HG02973 (cell line): ENCODE measurements at regions not wholly inside any gene's neighbourhood (a gene's known extent, or its start where the extent isn't known, plus 50 kb on each side); places are given as distances from the start of the nearest gene placed in this dataset.

ENCODE experiments used
- ATAC-seq: cut with Tn5 transposase; IDR thresholded peaks from one replicate; pipeline ENCODE4 v1.9.1; 2021; ENCODE audit warnings: moderate library complexity; ENCODE audit not compliant: unreplicated experiment

DNA sequence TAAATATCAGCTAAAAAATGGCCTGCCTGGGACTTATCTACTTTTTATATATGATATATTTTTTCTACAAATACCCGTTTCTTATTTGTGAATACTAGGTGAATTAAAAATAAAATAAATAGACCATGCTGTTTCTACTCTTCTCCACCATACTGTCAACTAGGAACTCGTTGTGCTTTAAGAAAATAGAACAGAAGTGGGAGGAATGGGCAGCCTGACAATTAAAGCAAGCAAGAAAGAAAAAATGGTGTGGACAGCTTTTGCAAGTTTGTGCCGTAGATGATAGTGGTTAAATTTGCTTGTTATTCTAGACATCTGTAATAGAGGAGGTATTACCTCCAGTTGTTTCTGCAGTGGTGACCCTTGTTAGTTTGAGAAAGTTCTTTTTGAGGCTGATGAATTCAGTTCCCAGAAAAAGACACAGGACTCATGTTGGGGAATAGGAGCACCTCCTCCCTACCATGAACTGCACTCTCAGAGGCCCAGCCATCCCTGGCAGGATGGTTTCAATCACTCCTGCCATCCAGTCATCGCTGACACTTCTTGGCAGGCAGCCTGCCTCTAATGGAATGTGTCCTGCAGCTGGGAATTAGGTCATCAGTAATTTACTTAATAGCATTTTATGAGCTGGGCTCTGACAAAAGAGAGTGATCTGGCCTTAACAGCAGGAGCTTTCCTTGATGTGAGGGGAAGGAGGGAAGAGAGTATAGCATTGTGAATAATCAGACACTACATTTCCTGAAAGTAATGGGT is 105.0 kb upstream of the GAP43 start:
- no peak for ATAC-seq

DNA sequence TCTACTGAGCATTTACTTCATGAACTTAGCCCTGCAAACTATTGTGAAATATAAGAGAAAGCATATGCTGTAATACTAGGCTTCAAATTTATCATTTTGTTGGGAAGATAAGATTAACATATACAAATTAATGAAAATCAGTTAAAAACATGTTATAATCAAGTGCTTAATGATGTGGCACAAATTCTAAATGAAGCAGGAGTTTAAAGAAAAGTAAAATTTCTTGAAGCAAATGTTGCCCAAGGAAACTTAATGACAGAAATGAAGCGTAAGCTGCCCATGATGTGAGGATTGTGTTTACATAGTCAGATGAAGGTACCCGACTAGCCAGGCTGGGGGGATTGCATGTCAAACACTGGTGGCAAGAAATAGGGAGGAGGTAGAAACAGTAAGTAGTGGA is 103.1 kb upstream of the GAP43 start:
- no peak for ATAC-seq

DNA sequence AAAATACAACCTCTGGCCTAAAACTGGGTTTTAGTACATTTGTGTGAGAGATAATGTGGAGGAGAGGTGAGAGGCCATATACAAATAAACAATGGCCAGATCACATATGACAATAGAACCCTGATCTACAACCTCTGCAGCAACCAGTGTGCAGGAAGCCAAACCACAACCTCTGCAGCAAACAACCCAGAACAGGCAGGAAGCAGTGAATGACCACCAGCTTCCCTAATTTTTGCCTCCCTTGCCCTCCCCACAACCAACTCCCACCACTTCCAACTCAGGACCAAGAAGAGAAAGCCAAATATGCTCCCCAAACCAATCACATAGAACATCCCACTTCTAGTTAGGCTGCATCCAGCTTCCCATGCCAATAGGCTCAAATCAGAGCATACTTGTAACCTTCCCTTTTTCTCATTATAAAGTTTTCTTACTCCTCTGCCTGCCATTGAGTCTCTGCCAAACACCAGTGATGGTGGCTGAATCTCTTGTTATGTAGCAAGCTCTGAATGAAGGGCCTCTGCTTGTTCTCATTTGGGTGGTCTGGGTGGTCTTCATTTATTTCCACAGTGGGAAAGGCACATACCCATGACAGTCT is 102.6 kb upstream of the GAP43 start:
- ATAC-seq = no peak

DNA sequence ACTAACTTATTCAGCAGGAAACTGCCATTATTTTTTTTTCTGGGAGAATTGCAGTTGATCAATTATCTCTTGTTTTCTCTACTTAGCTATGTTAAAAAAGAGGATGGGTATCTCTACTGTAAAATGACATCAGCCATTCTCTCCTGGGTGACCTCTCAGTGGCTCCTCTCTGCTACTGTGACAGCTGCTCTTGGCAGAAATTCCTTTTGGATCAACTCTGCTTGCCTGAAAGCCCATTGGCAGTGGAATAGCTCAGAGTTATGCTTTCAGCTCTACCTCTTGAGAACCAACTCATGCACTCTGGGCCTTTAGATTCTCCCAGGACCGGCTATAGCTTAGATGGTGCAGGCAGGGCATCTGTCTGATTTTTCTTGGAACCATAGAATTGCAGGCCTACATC is 99.9 kb upstream of the GAP43 start:
- ATAC-seq = no peak

DNA sequence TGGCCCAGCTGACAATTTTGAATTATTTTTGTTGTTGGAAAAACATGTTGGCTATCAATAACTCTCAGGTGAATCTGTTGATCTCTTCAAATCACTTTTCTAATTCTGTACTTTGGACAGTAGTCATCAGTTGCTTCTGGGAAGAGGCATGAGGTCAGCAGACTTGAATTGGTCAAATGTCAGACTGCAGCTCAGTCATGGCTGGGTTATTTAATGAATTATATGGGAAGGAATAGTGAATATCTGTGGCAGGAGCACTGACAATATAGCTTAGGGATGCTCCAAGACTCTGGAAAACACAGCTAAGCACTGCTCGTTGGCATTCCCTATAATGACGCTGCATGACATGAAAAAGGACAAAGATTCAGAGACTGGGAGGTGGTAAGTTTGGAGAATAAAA is 98.8 kb upstream of the GAP43 start:
- no peak for ATAC-seq

DNA sequence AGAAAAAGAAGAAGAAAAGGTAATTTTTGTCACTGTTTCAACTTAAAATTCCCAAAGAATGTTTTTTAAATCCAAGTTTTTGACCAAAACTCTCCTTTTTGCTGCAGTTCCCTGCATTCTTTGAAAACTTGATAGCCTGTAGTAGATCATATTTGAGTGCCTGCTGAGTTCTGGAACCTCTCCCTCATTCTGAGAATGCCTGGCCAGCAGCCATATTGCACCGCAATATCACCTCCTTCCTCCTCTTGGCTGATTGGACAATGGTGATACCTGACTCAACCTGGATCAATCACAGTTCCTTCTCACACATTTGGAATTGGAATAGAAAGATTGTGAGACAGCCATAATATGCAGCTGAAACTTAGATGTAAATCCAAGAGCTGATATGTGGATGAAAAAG is 97.6 kb upstream of the GAP43 start:
- ATAC-seq = no peak

DNA sequence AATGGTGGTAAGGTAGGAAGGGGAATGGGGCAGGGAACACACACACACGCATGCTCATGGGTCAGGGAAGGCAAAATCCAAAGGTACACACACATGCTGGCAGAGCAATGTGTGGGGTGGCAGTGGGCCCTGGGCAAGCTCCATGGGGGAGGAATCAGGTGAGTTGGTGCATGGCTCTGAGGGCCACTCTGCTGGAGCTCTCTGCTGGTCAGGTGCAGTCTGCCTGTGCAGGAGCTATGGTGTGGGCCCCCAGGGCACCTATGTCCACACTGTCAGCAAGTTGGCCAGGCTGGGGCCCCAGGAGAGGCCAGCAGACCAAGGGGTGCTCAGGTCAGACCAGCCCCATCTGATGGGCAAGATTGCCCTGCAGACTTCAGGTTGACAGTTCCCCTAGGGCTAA is 90.1 kb upstream of the GAP43 start:
- ATAC-seq = no peak

DNA sequence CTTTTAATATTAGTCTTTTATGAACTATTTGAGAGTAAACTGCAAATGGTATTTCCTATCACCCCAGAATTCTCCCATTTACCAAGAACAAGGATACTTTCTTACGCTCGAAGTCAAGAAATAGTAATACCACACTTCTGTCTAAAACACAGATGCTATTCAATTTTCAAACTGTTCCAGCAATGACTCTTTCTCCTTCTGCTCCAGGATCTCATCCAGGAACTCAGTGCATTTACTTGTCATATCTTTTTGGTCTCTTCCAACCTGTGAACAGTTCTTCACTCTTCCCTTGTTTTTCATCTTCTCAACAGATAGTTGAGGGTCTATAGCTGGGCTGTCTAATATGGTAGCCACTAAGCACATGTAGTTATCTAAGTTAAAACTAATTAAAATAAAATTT is 87.1 kb upstream of the GAP43 start:
- no peak for ATAC-seq

DNA sequence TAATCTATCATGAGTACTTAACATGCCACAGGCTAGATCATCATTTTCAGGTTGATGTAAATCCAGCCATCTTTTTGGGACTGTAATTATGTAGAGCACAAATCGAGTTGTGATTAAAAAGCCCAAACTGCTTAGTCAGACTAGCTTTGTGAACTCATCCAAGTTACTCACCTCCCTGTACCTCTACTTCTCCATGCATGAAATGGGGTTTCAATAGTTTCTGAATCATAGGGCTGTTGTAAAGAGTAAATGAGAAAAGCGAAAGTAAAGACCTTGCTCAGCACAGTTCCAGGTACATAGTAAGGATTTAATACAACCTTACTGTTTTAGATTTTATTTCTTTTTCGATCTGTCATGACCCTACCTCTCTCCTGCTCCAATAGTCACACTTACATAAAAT is 85.6 kb upstream of the GAP43 start:
- no peak for ATAC-seq

DNA sequence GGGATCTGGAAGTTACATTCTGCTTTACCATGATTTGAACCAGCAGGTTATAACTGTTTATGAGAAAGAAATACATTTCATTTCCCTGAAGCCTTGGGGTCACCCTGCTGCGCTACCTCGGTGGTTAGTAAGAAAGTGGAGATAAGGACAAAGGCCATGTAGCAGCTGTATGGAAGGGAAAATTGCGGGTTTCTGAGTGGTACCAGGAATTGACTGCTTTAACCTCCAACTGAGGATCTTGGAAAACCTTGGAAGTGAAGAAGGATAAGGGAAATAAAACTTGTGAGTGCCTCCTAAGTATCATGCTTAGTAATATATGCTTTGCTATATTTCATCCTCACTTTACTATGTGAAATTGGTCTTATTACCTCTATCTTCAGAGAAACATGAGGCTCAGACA is 76.1 kb upstream of the GAP43 start:
- no peak for ATAC-seq

DNA sequence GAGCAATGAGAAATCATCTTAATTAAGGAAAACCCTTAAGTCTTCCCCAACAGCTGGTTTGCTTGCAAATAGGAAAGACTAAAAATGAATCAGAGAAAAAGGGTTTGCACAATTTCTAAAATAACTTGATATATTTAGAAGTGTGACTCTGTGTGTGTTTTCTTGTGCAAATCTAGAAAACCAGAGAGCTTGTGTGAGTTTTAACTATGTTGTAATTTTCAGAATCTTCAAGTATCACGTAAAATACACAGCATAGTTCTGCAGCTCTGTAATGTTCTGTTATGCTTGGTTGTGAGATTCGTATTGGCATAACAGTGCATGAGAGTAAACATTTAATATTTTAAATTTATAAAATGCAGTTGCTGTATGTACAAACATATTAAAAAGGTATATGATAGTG is 74.7 kb upstream of the GAP43 start:
- ATAC-seq = no peak

DNA sequence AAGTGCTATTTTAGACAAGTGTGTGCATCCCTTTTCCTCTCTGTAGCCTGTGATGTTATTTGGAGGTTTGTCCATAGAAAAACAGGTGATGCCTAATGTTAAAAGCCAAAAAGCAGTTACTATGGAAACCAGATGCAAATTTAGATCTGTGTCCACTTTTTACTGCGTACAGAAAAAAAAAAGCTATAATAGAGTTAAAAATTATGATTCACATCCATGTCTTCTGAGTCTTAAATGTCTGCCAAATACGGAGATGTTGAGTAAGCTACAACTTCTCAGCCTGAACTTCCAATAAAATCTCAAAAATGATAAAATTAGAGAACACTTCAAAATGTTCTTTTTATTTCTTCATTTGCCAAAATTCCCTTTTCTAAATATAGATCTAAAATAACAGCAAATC is 74.2 kb upstream of the GAP43 start:
- no peak for ATAC-seq

DNA sequence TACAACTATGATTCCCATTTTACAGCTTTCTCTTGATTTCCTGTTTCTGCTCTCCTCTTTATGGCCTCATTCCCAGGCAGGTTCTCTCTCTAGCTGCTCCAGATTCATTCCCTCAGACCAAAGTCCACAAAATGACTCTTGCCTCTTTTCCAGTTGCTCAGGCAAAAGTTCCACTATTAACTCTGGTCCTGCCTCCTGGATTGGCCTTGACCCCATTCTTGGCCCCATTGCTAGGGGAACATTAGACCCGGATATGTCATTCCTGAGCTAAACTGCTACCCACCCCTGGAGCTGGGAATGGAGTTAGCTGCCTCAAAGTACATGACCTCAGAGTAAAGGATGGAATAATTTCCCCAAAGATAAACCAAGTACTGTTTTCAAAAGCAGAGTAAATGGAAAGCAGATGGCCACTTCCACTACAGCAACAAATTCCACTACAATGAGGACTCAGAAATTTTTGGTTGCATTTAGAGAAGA is 73.0 kb upstream of the GAP43 start:
- no peak for ATAC-seq

DNA sequence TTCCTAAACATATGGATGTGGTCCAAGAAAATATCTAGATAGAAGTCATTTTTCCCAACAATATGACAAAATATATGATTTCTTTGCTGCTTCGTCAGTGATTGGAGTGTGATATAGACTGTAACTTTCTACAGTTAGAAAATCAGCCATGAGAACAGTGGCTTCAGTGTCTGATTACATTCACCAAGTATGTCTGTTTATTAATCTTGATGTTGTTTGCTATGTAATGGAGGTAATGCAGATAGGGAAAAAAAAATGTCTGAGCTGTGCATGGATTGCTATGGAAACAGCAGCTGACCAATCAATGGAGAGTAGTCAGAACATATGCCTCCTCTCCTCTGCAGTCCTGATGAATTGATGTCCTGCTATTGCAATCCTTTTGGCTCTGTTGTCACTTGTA is 72.3 kb upstream of the GAP43 start:
- ATAC-seq = no peak

DNA sequence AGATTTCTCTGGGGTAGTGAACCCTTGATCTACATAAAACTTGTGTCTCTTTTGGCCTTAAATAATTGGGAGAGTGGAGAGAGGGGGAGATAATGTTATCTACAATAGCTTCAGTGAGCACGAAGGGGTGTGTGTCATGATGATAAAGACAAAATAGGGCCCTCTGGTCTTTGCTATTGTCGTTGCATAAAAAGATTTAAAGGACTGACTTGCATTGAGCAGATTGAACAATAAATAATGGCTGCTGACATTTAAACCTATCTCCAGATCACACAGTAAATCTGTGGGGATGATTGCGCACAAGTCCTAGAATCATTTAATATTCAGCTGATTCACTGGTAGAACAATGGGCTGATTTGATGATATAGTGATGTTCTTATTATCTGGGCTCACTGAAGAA is 71.3 kb upstream of the GAP43 start:
- no peak for ATAC-seq

DNA sequence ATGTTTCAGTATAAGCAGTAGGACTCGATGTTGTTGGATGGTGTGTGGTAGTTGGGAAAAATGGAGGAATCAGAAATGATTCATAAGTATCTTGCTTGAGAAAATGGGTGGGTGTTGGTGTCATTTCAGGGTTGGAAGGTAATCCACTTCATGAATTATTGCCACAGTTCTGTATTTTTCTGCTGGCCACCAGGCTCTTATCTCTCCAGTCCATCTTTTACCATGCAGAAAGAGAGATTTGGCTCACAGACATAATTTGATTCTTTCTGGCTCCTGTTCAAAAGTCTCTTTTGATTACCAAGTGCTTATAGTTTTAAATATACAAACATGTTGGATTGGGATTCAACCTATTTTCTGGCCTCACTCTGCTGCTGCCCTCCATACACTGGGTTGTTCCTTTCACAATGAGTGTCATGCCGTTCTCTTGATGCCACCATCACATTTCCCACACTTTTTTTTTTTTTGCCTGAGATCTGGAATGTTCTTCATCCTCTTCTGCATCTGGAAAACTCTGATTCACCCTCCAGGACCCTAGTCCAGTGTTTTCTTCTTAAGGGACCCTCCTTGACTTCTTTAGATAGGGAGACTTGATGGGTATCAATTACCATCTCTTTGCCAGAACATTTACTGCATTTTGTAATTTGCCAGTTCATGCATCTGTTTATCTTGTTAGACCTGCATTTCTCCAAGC is 69.4 kb upstream of the GAP43 start:
- ATAC-seq = no peak

DNA sequence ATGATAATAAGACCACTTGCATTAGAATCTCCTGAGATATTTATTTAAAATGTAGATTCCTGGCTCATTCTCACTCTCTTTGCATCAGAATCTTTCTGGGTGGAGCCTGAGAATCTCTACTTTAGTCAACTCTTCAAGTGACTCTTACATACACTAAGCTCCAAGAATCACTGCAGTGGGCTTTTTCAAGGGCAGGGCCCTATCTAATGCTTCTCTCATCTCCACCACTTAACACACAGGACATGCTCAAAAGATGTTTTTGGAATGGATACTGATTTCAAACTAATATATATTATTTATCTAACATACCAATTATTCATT is 68.9 kb upstream of the GAP43 start:
- ATAC-seq = no peak

DNA sequence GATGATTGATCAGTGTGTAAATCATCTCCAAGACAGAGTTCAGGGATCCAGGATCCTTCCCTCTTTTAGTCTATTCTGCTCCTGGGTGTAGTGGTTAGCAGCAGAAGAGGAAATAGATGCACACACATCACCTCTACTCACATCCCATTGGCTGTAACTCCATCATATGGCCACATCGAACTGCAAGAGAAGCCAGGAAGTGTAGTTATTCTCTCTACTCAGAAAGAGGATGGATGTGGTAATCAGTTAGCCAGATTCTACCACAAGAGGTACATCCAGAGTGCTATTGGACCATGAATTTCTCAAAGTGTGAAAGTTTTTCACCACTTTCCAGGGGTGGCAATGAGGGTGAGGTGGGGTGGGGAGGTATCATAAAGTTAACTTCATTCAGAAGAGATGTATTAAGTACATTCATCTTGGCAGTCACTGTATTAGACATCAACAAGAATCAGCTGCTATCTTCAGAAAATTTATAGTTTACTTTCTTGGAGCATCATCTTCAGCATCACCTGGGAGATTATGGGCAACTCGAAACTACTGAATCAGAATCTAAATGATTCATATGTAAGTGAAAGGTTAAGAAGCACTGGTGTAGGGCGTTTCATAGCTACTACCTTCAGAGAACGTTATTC is 60.6 kb upstream of the GAP43 start:
- ATAC-seq = no peak

DNA sequence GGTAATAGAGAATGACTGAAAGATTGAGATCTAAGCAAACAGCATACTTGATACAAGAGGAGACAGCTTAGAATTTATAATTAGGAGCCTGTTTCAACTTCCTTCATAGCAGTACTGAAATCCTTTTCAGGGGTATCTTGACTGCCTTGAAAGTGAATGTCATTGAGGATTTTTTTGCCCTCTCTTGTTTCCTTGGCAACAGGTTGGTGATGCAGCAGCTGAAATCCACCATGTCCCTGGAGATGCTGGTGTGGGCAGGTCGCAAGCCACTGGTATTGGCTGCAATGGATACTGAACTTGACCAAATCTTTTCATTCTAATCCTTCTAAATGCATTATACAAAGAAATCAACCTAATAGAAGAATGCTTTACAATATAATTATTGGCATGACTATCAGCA is 59.3 kb upstream of the GAP43 start:
- ATAC-seq = no peak

DNA sequence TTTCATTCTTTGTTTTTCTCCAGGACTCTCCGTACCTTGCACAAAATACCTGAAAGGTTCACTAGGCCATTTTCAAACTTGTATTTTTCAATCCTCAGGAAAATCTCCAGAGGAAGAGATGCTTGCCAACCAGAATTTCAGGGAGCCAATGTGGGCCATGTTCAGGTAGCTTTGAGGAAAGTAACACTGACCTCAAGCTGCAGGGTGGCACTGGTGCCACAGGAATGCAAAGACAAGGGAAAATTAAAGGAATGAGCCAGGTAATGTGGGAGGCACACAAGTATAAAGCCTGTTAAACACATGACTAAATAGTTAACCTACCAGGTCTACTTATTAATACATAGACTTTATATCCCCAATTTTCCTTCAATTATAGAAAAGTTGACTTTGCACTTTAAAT is 51.9 kb upstream of the GAP43 start:
- no peak for ATAC-seq
